Stimulated activated CD4-positive, alpha-beta T cell treated with anti-CD3 and anti-CD28 coated beads, TNF-alpha, amount 100 ng/mL, for 24 hours (primary cell): ENCODE measurements at regions not wholly inside any gene's neighbourhood (a gene's known extent, or its start where the extent isn't known, plus 50 kb on each side); places are given as distances from the start of the nearest gene placed in this dataset.

Source experiments
- DNase-seq, 3 experiments: peaks; one replicate each; pipeline ENCODE4 v3.0.0-alpha.2; 2020; ENCODE audit warnings: low read depth in 3 of 3

DNA sequence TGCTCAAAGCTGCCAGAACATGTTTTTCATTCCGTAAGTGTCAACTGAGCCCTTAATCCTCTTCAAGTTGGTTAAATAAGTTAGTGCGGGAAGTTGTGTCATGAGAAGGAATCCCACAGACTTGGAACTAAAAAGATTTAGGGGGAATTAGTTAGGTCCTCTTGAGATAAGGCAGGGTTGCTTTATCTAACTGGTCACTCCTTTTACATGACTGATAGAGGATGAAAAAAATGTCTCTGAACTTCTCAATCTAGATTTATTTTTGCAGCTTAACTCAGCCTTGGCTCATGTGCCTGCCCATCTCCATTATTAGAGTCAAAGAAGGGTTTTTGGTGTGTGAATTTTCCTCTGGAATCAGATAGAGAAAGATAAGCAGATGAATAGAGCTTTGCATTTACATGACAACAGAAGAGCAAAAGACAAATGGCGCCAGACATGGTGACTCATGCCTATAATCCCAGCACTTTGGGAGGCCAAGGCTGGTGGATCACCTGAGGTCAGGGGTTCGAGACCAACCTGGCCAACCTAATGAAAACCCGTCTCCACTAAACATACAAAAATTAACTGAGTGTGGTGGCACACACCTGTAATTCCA, 882.9 kb downstream of the RPA4 start:
- DNase-seq: no peak

DNA sequence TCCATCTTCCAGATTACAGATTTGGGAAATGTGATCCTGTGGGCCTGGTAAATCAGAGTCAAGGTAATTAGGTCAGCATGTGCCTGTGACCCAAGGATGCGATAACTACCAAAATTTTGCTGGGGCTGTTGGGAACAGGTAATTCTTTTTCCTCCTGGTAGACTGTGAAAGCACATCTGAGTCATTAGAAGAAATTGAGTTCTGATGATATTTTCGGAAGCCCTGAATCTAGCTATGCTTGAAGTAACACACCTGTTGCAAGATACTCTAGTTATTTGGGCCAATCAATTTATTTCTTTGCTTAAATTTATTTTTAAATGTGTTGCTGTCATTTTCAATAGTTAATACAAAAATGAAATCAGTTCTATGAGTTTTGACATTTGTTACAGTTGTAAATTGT, 903.6 kb downstream of the RPA4 start:
- no peak for DNase-seq

DNA sequence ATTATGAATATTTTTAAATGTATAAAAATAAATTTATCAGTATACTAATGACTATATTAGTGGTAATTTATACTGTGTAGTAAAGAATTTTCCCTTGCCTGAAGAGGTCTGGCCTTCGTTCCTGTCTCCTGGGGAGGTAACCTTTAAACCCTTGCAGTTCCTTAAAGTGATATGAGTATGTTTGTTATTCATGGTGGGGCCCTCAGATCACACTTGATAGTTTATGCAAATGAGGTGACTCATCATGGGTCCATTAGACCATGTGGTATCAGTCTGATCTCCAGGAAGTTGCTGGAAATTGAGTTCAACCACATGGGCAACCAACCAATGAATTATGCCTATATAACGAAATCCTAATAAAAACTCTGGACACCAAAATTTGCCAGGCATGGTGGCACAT, 904.1 kb downstream of the RPA4 start:
- DNase-seq: no peak

DNA sequence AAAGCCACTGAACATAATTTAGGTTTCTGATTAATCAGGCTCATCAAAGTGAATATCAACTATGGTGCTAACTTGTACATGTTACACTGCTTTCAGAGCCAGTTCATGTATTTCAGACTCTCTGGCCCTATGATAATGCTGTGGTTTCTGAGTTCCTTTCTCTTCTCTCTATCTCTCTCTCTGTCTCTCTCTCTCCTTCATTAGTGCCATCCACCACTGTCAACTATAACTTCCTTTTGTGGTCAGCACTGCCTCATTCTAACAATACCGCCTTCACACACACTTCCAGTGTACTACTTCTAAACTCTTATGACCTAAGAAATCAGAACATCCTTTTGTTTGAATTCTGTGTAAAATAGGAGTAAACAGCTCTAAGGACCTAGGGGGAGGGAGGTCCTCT, 907.1 kb downstream of the RPA4 start:
- no peak for DNase-seq

DNA sequence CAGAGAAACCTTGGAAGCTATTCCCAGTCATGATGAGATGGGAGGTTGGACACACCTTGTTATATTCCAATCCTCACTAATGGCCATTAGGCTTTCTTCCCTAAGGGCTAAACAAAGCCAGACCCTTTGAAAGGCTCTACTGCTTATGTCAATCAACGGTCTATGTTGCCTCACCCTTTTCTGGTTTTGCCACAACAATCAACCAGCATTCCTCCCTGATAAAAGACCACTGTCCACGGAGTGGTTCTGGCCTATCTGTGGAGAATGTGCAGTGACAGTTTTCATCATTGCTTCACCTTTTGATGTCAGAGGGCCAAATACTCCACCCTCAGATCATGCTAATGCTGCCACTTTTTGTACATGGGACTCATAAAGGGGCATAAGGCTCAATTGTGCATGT, 913.4 kb downstream of the RPA4 start:
- no peak for DNase-seq

DNA sequence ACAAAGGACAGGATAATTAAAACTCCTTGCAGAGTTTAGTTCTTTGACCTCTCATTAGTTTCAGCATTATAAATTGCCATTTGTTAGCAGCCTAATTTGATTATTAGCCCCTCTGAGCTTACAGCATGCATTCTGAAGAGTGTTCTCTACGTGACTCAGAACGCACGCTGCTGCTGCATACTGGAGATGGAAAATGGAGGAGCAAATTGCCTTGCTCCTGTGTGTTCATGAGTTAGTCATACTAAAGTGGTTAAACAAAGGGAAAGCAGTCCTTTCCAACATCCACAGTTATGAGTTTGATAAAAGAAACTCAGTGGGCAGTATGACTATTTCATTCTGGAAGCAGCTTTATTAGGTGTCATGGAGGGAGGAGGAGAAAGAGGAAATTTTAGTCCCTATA, 922.5 kb downstream of the RPA4 start:
- no peak for DNase-seq

DNA sequence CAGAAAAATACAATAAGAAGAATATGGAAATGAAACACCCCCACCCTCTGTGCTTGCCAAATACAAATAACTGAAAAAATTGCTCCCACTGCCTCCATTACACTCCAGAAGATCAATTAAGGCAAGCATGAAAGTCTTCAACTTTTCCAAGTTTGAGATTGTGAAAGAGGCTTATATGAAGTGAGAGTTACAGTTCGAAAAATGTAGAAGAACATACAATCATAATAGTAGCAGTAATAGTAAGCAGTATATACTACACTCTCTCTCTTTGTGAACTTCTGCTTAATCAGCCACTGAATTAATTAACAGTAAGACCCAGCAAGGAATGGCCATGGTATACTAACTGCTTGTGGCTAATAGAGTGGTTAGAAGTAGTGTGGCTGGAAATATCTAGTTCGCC, 923.2 kb downstream of the RPA4 start:
- DNase-seq: no peak

DNA sequence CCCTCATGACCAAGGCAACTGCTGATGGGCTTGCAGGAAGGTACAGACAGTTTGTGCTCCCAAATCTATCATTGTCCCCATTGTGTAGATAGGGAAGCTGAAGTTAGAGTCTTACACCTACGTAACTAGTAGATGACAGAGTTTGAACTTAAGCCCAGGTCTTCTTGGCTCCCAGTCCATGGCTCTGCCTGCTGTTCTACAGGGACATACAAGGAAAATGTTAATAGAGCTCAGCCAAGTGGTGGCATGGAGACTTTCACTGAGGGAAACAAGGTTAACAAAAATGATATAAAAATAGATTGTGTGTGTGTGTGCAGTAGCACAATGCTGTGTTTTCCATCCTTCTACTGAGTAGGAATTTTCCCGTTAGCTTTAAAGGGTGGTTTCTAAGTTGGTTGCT, 936.5 kb downstream of the RPA4 start:
- no peak for DNase-seq

DNA sequence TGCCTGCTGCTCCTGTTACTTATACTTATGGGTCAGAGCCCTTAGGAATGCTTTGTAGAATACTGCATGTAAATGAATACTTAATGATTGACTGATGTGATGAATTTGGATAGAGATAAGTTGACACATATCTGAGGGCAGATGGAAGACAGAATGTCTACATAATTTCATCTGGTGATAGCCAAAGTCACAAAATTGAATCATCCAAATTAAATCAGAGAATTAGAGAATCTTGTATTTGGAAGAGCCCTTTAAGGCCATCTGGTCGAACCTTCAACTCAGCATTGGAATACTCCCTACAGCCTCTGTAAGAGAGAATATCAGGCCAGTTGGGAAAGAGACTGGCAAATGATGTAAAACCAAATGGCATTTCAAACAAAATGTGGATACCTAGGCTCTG, 944.8 kb downstream of the RPA4 start:
- DNase-seq: no peak

DNA sequence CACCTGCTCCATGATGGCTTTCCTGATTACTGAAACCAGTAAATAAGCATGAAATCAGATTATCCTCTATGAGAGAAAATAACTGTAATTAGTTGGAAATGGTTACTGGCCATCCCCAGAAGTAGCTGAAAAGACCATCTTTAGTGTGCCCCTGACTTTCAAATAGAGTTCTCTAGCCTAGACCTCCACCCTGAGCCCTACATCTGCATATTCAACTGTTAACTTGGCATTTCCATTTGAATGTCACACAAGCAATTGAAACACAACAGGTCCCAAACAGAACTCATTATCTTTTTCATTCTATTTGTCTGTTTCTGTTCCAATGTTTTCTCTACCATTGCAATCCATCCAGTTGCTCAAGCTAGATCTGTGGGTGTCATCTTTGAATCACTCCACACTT, 952.3 kb downstream of the RPA4 start:
- no peak for DNase-seq

DNA sequence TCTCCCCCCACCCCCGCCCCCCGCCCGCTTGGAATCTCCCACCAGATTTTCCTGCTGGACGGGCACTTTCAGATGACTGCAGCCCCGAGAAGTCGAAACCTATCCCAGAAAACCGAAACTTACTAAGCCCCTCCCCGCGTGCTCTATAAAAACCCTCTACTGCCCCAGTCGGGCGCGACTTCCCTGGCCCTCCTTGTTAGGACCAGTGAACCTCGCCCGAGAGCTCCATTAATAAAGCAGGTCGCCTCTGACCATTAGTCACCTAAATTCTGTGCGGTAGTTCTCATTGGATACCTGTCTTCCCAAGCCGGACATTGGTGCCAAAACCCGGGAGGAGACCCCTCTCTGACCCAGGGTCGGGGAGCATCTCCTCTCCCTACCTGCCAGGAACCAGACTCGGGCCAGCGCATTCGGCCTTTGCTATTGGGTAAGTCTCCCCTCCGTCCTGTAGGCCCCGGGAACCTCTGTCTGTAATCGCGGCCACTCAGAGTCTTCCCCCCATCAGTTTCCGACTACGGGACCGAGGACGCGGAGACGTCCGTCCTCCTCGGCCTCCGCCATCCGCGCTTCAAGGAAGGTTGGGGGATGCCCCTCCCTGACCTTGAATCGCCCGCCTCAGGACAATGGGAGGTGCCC, 958.0 kb downstream of the RPA4 start:
- DNase-seq: no peak

DNA sequence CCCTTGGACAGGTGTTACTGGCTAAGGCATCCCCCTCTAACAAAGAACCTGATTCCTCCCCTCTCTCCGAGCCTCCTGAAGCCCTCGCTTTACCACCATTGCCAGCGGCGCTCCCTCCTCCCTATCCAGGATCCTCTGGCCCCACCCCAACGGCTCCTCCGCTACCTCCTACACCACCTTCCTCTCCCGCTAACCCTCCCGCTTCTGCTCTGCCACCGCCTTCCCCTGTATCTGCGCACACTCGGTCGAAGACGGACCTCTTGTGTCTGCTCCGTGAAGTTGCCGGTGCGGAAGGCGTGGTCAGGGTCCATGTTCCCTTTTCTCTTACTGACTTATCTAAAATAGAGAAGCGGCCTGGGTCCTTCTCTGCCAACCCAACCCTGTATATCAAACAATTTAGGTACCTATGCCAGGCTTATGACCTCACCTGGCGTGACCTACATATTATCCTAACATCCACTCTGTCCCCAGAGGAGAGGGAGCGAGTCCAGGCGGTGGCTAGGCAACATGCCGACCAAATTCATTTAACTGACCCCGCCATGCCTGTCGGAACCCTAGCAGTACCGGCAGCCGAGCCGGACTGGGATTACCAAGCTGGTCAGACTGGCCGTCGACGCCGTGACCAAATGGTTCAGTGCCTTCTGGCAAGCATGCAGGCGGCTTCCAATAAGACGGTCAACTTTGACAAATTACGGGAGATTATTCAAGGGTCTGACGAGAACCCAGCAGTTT, 958.9 kb downstream of the RPA4 start:
- DNase-seq: no peak

DNA sequence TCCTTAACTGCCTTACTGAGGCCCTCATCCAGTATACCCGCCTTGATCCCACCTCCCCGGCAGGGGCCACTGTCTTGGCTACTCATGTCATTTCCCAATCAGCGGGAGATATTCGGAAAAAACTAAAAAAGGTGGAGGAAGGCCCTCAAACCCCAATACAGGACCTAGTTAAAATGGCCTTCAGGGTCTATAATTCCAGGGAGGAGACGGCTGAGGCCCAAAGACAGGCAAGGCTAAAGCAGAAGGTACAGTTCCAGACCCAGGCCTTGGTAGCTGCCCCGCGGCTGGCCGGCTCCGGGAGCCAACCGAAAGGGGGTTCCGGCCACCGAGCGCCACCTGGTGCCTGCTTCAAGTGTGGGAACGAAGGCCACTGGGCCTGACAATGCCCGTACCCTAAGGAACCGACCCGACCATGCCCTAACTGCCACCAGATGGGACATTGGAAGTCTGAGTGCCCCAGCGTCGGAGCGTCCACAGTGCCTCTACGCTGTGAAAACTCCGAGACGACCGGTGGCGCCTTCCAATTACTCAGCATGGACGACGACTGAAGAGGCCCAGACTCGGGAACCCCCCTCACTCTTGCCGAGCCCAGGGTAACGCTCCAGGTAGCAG, 959.6 kb downstream of the RPA4 start:
- DNase-seq: no peak

DNA sequence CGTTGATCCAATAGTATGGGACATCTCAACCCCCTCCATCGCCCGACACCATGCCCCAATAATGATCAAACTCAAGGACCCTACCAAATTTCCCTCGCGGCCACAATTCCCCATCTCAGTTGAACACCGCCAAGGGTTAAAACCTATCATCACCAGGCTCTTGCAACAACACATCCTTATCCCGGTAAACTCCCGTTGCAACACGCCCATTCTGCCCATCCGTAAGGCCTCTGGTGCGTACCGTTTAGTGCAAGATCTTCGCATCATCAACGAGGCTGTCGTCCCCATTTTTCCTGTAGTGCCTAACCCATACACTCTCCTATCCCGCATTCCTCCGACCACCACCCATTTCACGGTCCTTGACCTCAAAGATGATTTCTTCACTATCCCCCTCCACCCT, 960.5 kb downstream of the RPA4 start:
- no peak for DNase-seq

DNA sequence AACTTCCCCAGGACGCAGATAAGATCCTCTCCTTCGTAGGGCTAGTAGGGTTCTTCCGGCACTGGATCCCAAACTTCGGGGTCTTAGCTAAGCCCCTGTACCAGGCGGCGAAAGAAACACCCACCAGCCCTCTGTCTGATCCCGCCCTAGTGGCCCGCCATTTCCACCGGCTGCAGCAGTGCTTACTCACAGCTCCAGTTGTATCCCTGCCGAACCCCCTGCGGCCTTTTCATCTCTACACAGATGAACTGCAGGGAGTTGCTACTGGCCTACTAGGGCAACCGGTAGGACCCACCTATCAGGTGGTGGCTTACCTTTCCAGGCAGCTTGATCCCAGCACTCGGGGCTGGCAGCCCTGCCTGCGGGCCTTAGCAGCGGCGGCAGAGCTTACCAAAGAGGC, 961.2 kb downstream of the RPA4 start:
- no peak for DNase-seq

DNA sequence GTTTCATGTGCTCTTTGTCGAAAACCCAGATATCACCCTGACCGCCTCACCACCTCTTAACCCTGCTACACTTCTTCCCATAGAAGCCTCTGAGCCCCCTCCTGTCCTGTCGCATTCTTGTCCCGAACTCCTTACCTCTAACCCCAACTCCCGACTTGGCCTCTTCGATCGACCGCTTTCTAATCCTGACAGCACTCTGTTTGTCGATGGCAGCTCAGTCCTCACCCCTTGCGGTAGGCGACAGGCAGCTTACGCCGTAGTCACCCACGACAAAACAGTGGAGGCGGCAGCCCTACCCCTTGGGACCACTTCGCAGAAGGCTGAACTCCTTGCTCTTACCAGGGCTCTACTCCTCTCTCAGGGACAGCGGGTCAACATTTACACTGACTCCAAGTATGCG, 961.7 kb downstream of the RPA4 start:
- DNase-seq: no peak

DNA sequence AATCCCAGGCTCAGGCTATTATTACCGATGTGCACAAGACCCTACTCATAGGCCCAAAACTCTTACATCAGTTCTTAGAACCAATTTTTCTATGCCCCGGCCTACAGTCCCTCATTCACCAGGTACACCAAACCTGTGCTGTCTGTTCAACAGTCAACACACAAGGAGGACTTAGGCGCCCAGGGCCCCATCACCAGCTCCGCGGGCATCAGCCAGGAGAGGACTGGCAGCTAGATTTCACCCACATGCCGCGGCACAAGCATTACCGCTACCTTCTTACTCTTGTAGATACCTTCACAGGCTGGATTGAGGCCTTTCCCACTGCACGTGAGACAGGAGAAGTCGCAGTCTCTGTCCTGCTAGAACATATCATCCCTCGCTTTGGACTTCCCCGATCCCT, 962.5 kb downstream of the RPA4 start:
- DNase-seq: no peak

DNA sequence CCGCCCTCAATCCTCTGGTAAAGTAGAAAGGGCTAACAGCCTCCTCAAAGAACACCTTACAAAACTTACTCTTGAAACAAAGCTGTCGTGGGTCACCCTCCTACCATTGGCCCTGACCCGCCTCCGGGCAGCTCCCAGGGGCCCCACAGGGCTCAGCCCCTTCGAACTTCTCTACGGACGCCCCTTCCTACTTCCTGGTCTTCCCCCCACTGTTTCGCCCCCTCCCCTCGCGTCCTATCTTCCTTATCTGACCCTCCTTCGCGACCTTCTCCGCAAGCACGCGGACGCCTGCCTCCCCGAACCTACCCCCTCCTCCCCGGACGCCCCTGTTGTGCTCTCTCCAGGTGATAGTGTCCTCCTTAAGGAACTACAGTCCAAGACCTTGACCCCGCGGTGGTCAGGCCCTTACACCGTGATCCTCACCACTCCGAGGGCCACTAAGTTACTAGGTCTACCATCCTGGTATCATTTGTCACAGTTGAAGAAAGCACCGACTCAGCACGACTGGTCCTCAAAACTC, 963.1 kb downstream of the RPA4 start:
- DNase-seq: no peak

DNA sequence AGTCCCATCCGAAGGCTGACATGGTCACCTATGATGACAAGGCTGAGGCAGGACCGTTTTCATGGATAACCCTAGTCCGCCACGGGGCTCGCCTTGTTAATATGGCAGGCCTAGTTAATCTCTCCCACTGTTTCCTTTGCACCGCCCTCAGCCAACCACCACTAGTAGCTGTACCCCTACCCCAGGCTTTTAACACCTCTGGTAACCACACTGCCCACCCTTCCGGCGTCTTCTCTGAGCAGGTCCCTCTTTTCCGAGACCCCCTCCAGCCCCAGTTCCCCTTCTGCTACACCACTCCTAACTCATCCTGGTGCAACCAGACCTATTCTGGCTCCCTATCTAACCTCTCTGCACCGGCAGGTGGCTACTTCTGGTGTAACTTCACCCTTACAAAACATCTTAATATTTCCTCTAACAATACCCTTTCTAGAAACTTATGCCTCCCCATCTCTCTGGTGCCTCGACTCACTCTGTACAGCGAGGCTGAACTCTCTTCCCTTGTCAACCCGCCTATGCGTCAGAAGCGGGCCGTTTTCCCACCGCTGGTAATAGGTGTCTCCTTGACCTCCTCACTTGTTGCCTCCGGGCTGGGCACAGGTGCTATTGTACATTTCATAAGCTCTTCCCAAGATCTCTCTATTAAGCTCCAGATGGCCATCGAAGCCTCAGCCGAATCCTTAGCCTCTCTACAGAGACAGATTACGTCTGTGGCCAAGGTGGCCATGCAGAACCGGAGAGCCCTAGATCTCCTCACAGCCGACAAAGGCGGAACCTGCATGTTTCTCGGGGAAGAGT, 964.4 kb downstream of the RPA4 start:
- DNase-seq: no peak

DNA sequence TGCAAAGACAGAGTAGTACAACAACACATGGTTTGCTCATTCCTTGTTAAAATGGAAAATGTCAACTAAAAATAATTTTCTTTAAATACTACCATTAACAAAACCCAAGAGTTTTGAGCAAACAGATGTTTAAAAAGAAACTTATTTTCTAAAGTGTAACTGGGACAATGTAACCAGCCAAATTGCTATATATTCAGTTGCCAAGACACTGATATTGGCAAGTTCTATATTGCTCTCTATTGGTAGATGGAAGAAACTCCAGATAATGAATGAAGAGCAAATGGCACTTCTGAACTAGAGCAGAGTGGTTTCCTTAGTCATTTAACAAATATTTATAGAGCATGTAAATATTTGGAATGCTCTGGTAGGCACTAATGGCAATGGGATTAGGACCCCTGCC, 966.2 kb downstream of the RPA4 start:
- no peak for DNase-seq

DNA sequence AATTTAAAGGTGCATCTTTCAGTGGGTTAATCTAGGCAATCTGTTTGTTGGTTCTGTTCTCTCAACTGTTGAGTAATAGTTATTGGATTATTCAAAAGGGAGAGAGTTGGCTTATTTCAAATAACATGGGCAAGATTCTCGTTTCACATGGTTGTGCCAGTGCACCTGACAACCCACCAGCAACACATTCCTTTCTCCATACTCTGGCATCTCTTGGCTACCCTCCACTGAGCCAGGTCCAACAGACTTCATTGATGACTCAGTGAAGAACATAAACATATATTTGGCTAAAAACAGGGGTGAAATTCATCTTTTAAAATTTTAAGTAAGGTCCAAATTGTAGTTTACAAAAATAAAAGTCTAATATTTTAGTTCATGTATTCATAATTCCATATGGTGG, 967.2 kb downstream of the RPA4 start:
- DNase-seq: no peak

DNA sequence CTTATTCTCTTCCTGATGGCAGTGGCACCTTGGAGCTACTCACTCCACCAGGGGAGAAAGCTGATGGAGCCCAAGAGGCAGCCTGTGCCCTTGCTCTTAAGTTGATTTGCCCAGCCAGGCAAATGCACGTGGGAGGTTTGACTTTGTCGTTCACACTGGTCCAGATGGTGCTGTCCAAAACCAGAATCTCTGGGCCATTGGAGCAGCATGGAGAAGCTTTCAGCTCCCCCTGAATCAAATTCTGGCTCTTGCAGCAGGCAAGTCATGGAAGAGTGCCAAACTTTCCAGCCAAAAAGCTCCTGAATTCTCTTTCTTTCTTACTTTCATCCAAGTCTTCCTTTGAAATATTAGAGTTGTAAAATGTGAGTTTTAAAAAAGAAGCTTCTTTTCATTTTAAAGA, 970.4 kb downstream of the RPA4 start:
- DNase-seq: no peak
